GM20431 (cell line): ENCODE measurements at regions not wholly inside any gene's neighbourhood (a gene's known extent, or its start where the extent isn't known, plus 50 kb on each side); places are given as distances from the start of the nearest gene placed in this dataset.

ENCODE experiments used
- in situ Hi-C: fragments of 300-500 bp; cut with MseI, MboI; formaldehyde crosslinking; loops from one replicate; pipeline ENCODE4 v1.15.0; 2020; ENCODE audit warnings: low sequenced_read_pairs; ENCODE audit not compliant: unreplicated experiment

GRCh38 chr11:11084337-11084736 is 226.5 kb upstream of the ZBED5 start:
- in situ Hi-C loops, result no loop called here

- in situ Hi-C loops, result no loop called here
Observed at GRCh38 chr11:11083441-11083840, 225.6 kb upstream of the ZBED5 start.

- in situ Hi-C loops, result no loop called here
Observed at GRCh38 chr11:11082646-11083045, 224.8 kb upstream of the ZBED5 start.

- in situ Hi-C loops, result no loop called here
Observed at GRCh38 chr11:11081776-11082175, 223.9 kb upstream of the ZBED5 start.

- in situ Hi-C loops, result no loop called here
Observed at GRCh38 chr11:11081288-11081687, 223.4 kb upstream of the ZBED5 start.

DNA sequence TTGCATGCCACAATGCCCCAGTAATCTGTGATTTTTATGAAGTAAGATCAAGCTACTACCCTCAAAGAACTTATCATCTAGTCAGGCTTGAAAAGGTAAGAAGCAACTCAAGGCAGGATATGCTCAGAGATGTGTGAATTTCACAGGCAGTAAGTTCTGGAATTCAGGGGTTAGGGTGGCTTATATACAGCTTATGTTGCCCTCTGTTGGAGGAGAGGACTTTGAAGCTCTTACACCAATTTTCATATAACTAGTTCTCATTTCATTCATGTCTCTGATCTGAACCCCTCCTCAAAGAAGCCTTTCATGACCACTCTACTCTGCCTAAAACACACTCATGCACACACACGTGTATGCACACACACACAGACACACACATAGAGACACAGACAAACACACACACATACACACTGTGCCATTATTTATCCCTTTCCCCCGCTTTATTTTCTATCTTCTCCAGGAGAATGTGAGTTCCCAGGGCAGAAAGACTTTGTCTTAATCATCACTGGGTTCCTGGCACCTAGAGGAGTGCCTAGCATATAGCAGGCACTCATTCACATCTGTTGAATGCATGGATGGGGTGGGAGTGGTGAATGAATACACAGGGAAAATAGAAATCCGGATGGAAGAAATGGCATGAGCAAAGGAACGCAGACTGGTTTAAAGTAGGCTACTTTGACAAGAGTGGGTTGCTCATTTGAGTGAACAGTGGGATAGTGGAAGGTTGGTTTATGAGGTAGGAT is 220.7 kb upstream of the ZBED5 start:
- in situ Hi-C loops, result no loop called here

GRCh38 chr11:11077898-11078297 is 220.0 kb upstream of the ZBED5 start:
- in situ Hi-C loops, result no loop called here

DNA sequence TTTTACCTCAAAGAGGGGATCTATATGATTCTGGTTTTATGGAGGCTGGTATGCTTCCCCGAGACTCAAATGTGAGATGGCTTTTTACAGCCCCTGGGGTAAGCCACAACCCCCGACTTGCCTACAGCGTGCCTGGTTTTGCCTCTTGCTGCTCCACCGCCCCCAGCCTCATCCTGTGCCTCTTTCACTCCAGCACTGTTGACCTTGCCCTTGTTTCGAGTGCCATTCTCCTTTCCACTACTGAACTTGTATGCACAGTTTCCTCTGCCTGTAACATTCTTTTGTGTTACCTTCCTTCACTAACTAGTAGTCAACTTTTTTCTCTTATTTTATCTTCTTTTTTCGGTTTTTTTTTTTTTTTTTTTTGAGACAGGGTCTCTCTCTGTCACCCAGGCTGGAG is 219.0 kb upstream of the ZBED5 start:
- in situ Hi-C loops, result no loop called here

DNA sequence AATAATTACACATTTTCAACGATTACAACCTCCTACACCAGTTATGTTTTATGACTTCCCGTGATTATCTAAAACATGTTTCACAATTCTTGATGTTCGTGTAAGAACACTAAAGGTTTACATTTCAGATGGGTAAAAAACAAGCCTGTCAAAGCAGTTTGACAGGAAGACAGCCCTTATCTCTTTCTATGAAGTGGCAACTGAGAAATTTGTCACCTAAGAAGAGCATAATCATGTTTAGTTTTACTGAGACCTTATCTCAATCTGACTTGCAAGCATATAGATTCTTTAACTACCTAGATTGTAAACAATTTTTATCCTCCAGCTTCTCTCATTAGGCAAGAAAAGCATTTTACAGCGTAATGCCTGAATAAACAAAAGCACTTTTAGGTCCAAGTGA is 218.4 kb upstream of the ZBED5 start:
- in situ Hi-C loops, result no loop called here

- in situ Hi-C loops, result no loop called here
Observed at GRCh38 chr11:11075515-11076171, 217.8 kb upstream of the ZBED5 start.

GRCh38 chr11:11074686-11075335 is 217.0 kb upstream of the ZBED5 start:
- in situ Hi-C loops, result no loop called here

DNA sequence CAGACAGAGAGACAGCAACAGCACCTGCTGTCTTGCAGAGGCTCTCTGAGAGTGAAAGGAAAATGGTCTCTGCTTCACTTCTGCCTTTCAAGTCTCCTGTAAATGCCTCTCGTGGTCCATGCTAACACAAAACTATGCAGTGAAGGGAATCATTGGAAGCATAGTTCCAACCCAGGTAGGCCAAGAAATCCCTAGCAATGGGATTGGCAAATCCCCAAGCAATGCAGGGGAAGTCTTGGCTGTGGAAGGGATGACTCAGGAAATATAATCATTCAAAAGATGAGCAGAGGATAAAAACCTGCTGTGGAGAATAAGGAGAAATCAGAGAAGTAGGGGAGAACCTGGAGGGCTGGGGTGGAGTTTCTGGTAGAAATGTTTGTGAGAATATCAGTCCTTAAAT is 216.1 kb upstream of the ZBED5 start:
- in situ Hi-C loops, result no loop called here

GRCh38 chr11:11072067-11072466 is 214.2 kb upstream of the ZBED5 start:
- in situ Hi-C loops, result no loop called here

DNA sequence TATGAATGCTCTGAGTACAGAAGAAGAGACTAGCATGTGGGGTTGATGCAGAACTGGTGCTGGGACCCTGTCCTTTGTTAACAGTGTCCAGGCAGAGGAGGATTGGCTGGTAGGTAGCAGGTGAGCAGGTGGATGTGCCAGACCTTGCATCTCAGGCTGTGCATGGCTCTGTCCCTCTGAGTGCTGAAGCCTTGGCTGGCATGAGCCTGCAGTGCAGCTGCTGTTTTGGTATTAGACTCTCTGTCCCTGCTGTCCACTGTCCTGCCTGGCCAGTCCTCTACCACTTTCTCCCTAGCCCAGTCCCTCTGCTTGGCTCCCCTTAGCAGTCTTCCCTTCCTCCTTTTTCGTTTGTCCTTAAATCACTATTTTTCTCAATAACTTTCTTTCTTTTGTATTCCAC is 213.6 kb upstream of the ZBED5 start:
- in situ Hi-C loops, result no loop called here

DNA sequence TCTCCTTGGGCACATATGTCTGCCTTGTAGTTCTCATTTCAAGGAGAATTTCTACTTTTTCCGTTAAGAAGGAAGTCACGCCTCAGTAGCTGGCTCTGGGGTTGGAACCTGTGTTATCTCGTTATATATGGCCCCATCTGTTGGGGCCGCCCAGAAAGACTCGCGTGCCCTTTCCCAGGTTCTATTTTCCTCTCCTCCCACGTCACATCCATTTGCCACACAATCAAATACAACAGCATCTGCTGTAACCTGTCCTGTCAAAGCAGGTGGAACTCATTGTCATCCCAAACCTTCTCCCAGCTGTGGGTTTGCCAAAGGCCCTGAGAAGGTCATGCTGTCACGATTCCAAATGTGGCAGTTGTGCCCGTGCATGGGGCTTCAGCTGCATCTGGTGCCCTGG is 213.1 kb upstream of the ZBED5 start:
- in situ Hi-C loops, result no loop called here

GRCh38 chr11:11069841-11070835 is 212.3 kb upstream of the ZBED5 start:
- in situ Hi-C loops, result no loop called here

GRCh38 chr11:11068113-11068512 is 210.3 kb upstream of the ZBED5 start:
- in situ Hi-C loops, result no loop called here

DNA sequence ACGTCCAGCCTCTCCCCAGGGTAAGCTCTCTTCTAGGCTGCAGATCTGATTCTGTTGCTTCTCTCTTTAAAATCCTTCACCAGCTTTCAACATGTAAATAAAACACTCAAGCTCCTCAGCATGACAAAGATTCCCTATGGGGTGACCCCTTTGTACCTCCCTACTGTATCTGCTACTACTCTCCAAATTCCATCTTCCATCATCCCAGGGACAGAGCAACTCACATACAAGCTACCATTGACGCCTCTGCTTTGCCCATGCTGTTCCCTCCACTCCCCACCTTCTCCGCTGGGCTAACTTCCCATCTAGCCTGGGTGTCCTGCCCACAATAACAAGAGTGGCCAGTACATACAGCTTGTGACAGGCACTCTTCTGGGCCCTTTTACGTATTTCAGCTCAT is 207.5 kb upstream of the ZBED5 start:
- in situ Hi-C loops, result no loop called here

DNA sequence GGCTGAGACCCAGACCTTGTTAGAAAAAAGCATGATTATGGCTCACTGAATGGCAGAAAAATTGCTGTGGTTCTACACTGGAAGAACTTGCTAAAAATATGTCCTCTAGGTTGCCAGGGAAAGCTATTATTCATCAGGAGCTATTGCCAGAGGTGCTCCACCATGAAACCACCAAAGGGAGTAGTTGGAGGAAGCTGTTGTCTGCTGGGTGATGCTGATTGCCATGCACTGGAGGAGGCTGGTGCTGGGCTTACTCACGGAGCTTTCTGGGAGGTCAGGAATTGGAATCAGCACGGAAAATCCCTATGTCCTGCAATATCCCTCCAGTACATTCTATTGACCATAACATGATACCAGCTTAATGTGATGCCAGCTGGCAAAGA is 199.6 kb upstream of the ZBED5 start:
- in situ Hi-C loops, result no loop called here

GRCh38 chr11:11056749-11057471 is 199.1 kb upstream of the ZBED5 start:
- in situ Hi-C loops, result no loop called here
